Sigmoid colon (tissue), 6 donors: ENCODE measurements at regions not wholly inside any gene's neighbourhood (a gene's known extent, or its start where the extent isn't known, plus 50 kb on each side); places are given as distances from the start of the nearest gene placed in this dataset.
A peak's percentile ranks its signal among the peaks of the same experiment; 100 is the strongest.

ENCODE experiments used
- DNase-seq: peaks from one replicate; pipeline ENCODE4 v3.0.0-alpha.2; 2019
- H3K27ac ChIP-seq, 4 donors: fragments of 200-600 bp; sonication (generic); one replicate each; pipeline ENCODE4 v1.5.1; 2016 to 2019; ENCODE audit warnings: mild to moderate bottlenecking in 1 of 4
- H3K27me3 ChIP-seq, 3 donors: fragments of 200-600 bp; sonication (generic); one replicate each; pipeline ENCODE4 v1.5.1; 2019; ENCODE audit warnings: mild to moderate bottlenecking in 1 of 3
- H3K36me3 ChIP-seq, 4 donors: fragments of 200-600 bp; sonication (generic); one replicate each; pipeline ENCODE4 v1.5.1; 2016 to 2019
- H3K4me1 ChIP-seq, 4 donors: fragments of 200-600 bp; sonication (generic); one replicate each; pipeline ENCODE4 v1.5.1; 2017 to 2019
- H3K4me3 ChIP-seq, 4 donors: fragments of 200-600 bp; sonication (generic); one replicate each; pipeline ENCODE4 v1.5.1; 2017 to 2019; ENCODE audit warnings: mild to moderate bottlenecking in 2 of 4, moderate library complexity in 1 of 4
- H3K9me3 ChIP-seq, 4 donors: fragments of 200-600 bp in 3 of 4; sonication (generic) in 3 of 4; one replicate each; pipeline versions ENCODE4 v1.5.1 to v1.6.1; 2013 to 2019
- EP300 ChIP-seq, 4 donors: sonication (generic); formaldehyde crosslinking; IDR thresholded peaks; one replicate each; pipeline ENCODE4 v1.6.1; 2017; ENCODE audit warnings: antibody characterized with exemption in 4 of 4
- POLR2A ChIP-seq, 2 donors: fragments of 450-650 bp; IDR thresholded peaks; one replicate each; pipeline ENCODE4 v1.6.1; 2016; ENCODE audit warnings: antibody characterized with exemption in 2 of 2, mild to moderate bottlenecking in 2 of 2, moderate library complexity in 2 of 2
- POLR2AphosphoS5 ChIP-seq, 4 donors: sonication (generic); formaldehyde crosslinking; IDR thresholded peaks; one replicate each; pipeline ENCODE4 v1.6.1; 2017; ENCODE audit warnings: antibody characterized with exemption in 4 of 4
- WGBS, 2 donors: extraction: QIAGEN DNeasy Blood & Tissue Kit; methylation state at CpG; one replicate each; pipeline ENCODE4 v1.1.7; 2013; 5-methylcytosine and 5-hydroxymethylcytosine counted together
- intact Hi-C: fragments of 100-400 bp; cut with DNase I; formaldehyde crosslinking; loops from one replicate; pipeline ENCODE4 v1.15.1; 2023
- TF ChIP-seq, protein P1 (sequence below), 4 experiments: fragments of 450-650 bp in 3 of 4; fragments of 200-600 bp in 1 of 4; IDR thresholded peaks; one replicate each; pipeline ENCODE4 v1.5.1; 2016 to 2019; ENCODE audit warnings: antibody characterized with exemption in 4 of 4, mild to moderate bottlenecking in 3 of 4, moderate library complexity in 2 of 4
- donor health status: healthy with polysubstance abuse.
- donor health status: healthy.

DNA sequence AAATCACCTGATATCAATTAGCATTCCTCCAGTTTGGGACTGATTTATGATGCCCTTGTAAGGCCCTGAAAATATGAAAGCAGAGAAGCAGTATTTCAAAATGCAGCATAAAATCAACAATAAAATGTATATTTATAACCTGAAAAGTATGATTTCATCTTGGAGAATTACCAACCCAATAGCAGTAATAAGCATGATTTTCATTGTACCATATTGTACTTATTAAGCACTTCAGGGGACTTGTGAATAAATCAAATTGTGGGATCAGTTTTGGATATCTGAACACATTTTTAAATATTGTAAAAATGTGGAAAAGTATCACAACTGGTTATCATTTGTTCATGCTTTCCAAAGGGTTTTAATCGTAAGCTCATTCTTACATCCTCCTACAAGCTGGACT is 250.8 kb downstream of the DMRT2 start:
- Histone ChIP-seq H3K4me3 (no peak overlapping the region), H3K27me3 (no peaks in the 10 kb centered on the region), H3K4me1 (no peaks in the 10 kb centered on the region), H3K27ac (no peak overlapping the region), H3K36me3 (no peaks in the 10 kb centered on the region), H3K9me3 (no peaks in the 10 kb centered on the region)
- TF ChIP-seq, protein P1, sequence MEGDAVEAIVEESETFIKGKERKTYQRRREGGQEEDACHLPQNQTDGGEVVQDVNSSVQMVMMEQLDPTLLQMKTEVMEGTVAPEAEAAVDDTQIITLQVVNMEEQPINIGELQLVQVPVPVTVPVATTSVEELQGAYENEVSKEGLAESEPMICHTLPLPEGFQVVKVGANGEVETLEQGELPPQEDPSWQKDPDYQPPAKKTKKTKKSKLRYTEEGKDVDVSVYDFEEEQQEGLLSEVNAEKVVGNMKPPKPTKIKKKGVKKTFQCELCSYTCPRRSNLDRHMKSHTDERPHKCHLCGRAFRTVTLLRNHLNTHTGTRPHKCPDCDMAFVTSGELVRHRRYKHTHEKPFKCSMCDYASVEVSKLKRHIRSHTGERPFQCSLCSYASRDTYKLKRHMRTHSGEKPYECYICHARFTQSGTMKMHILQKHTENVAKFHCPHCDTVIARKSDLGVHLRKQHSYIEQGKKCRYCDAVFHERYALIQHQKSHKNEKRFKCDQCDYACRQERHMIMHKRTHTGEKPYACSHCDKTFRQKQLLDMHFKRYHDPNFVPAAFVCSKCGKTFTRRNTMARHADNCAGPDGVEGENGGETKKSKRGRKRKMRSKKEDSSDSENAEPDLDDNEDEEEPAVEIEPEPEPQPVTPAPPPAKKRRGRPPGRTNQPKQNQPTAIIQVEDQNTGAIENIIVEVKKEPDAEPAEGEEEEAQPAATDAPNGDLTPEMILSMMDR (IDR thresholded peaks at IDR 0.05), result no peak
- TF ChIP-seq EP300 (IDR thresholded peaks at IDR 0.05) (no peak), POLR2AphosphoS5 (IDR thresholded peaks at IDR 0.05) (no peak), POLR2A (IDR thresholded peaks at IDR 0.05) (no peak)
- no peak for DNase-seq
- intact Hi-C loops, result no loop called here
- 0 to 2% methylated on average over 1 of the region's 1 CpG for WGBS, 2 donors

DNA sequence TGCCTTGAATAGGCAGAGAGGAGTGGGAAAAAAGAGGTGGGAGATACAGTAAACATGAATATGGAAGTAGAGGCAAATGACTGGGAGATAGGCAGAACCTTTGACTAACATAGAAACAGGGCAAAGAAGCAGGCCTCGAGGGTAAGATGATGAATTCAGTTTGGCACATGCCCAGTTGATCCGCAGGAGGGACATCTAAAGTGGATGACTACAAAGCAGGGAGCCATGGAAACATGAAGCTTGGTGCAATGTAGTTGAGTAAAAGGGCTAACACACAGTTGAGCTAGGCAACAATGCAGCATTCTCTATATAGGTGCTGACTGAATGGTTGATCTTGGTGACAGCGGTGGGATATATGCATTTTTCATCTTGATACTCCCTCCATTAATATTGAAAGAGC is 253.8 kb downstream of the DMRT2 start:
- Histone ChIP-seq H3K4me3 (no peak overlapping the region), H3K4me1 (no peaks in the 10 kb centered on the region), H3K9me3 (no peaks in the 10 kb centered on the region), H3K36me3 (no peaks in the 10 kb centered on the region), H3K27me3 (no peaks in the 10 kb centered on the region), H3K27ac (no peak overlapping the region)
- 86 to 87% methylated on average over 3 of the region's 3 CpGs for WGBS, 2 donors
- TF ChIP-seq EP300 (IDR thresholded peaks at IDR 0.05) (no peak), POLR2A (IDR thresholded peaks at IDR 0.05) (no peak), POLR2AphosphoS5 (IDR thresholded peaks at IDR 0.05) (no peak)
- TF ChIP-seq, protein P1 (IDR thresholded peaks at IDR 0.05), result no peak
- intact Hi-C loops, result no loop called here
- DNase-seq, result no peak

DNA sequence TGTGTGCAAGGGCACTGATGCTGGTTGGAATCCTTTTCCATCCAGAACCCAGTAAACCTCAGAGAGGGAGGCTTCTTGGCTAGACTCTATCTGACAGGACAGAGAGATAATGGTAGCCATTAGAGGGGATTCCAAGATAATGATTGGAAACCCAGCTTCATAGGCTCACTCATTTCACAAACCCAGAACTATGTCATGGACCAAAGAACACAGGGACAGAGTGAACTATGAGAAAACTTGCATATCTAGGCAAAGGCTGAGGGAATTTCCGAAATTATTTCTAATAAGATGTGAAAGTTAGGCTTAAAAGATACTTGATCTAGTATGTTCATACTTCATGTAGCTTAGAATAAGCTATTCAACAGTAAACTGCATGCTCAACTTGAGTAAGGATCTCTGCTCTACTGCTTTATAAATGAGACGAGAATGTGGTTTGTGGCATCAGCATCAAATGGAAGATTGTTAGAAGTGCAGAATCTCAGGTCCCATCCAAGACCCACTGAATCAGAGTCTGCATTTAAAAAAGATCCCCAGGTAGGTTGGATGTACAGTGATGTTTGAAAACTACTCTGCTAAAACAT is 261.4 kb downstream of the DMRT2 start:
- Histone ChIP-seq H3K9me3 (peaks cover 0 to 2% (median 0%) of the 10 kb centered on the region in 4 donors), H3K36me3 (no peaks in the 10 kb centered on the region), H3K27ac (no peak overlapping the region), H3K4me1 (no peaks in the 10 kb centered on the region), H3K27me3 (no peaks in the 10 kb centered on the region), H3K4me3 (no peak overlapping the region)
- 89 to 90% methylated on average over 2 of the region's 2 CpGs for WGBS, 2 donors
- intact Hi-C loops, result no loop called here
- TF ChIP-seq EP300 (IDR thresholded peaks at IDR 0.05) (no peak), POLR2AphosphoS5 (IDR thresholded peaks at IDR 0.05) (no peak), POLR2A (IDR thresholded peaks at IDR 0.05) (no peak)
- TF ChIP-seq, protein P1 (IDR thresholded peaks at IDR 0.05), result no peak
- DNase-seq, result no peak

DNA sequence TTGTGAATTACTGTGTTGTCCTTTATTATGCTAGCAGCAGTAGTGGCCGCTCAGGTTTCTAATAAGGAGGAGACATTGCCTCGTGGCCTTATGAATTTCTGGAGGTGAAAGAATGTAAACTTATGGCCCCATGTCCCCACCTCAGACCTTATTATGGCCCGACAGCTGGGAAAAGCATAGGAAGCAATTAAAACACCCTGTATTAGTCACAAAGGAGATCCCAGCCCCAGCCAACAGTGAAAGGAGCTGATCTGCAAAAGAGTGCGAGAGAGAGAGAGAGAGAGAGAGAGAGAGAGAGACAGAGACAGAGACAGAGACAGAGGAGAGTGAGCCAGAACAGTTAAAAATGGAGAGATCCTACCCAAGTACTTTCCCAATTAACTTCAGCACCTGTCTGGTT is 269.3 kb downstream of the DMRT2 start:
- Histone ChIP-seq H3K27ac (no peak overlapping the region), H3K4me3 (no peak overlapping the region), H3K9me3 (peaks cover 0 to 2% (median 0%) of the 10 kb centered on the region in 4 donors), H3K27me3 (no peaks in the 10 kb centered on the region), H3K4me1 (no peaks in the 10 kb centered on the region), H3K36me3 (no peaks in the 10 kb centered on the region)
- DNase-seq, result no peak
- intact Hi-C loops, result no loop called here
- 53 to 70% methylated on average over 4 of the region's 4 CpGs for WGBS, 2 donors
- TF ChIP-seq POLR2A (IDR thresholded peaks at IDR 0.05) (no peak), EP300 (IDR thresholded peaks at IDR 0.05) (no peak), POLR2AphosphoS5 (IDR thresholded peaks at IDR 0.05) (no peak)
- TF ChIP-seq, protein P1 (IDR thresholded peaks at IDR 0.05), result no peak

DNA sequence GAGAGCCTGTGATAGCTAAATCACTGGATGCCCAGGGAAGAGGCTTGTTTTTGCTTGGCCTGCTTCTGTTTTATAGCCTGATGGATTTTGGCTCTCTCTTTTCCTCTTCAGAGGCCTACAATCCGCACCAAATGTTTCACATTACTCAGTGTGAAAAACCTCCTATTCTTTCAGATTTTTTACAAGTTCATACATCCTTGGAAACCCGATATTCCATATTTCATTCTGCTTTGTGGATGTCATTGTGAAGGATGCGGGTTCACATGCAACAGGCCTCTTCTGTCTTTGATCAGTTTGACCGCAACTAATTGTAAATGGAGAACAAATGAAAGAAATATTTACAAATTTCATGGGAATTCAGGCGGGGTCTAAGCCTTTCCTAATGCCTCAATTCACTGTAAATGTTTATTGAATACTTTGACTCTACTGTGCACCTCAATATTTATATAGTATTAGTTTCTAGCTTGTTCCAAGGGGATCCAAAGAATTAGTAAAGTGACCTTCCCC is 269.9 kb downstream of the DMRT2 start:
- no peak for TF ChIP-seq POLR2AphosphoS5 (IDR thresholded peaks at IDR 0.05)
- no peak for TF ChIP-seq POLR2A (IDR thresholded peaks at IDR 0.05)
- TF ChIP-seq, protein P1 (IDR thresholded peaks at IDR 0.05), result no peak
- no peak for TF ChIP-seq EP300 (IDR thresholded peaks at IDR 0.05)
- no peaks in the 10 kb centered on the region for H3K27me3 ChIP-seq
- no peaks in the 10 kb centered on the region for H3K36me3 ChIP-seq
- intact Hi-C loops, result no loop called here
- 77 to 83% methylated on average over 5 of the region's 5 CpGs for WGBS, 2 donors
- no peaks in the 10 kb centered on the region for H3K4me1 ChIP-seq
- H3K9me3 ChIP-seq, result peaks cover 0 to 2% (median 0%) of the 10 kb centered on the region in 4 donors
- DNase-seq, result no peak
- H3K4me3 ChIP-seq, result no peak overlapping the region
- peak overlapping the region in 1 of 4 donors; percentile 25 for H3K27ac ChIP-seq
